Large intestine (tissue), 3 donors: ENCODE measurements at regions not wholly inside any gene's neighbourhood (a gene's known extent, or its start where the extent isn't known, plus 50 kb on each side); places are given as distances from the start of the nearest gene placed in this dataset.

Source experiments
- DNase-seq, 2 donors: peaks; one replicate each; pipeline versions ENCODE4 v3.0.0 to v3.0.0-alpha.2; 2013
- H3K27ac ChIP-seq: one replicate; pipeline ENCODE4 v1.5.1; 2013; ENCODE audit warnings: low read length
- H3K27me3 ChIP-seq: 2 replicates; pipeline ENCODE4 v1.6.1; 2013; ENCODE audit warnings: low read length; ENCODE audit not compliant: control insufficient read depth, insufficient read depth
- H3K36me3 ChIP-seq: 2 replicates; pipeline ENCODE4 v1.6.1; 2013; ENCODE audit warnings: low read length; ENCODE audit not compliant: control insufficient read depth, insufficient read depth
- H3K4me1 ChIP-seq: one replicate; pipeline ENCODE4 v1.6.1; 2013; ENCODE audit warnings: low read length; ENCODE audit not compliant: control insufficient read depth, insufficient read depth
- H3K4me3 ChIP-seq: one replicate; pipeline ENCODE4 v1.5.1; 2013; ENCODE audit warnings: low read length
- H3K9me3 ChIP-seq: one replicate; pipeline ENCODE4 v1.6.1; 2013; ENCODE audit warnings: mild to moderate bottlenecking, low read depth, low read length, moderate library complexity; ENCODE audit not compliant: control insufficient read depth
- WGBS: methylation state at CpG from one replicate; pipeline ENCODE4 v1.1.5; 2013; ENCODE audit warnings: low lambda C conversion rate; ENCODE audit not compliant: insufficient coverage; 5-methylcytosine and 5-hydroxymethylcytosine counted together

GRCh38 chr4:56212774-56213173 is 174.5 kb downstream of the AASDH start:
- WGBS = no CpG with 5 or more reads among the region's 2 CpGs
- Histone ChIP-seq H3K4me1 (peaks cover 14% of the 10 kb centered on the region), H3K4me3 (no peak overlapping the region), H3K27ac (no peak overlapping the region), H3K9me3 (peaks cover 9% of the 10 kb centered on the region), H3K36me3 (no peaks in the 10 kb centered on the region), H3K27me3 (no peaks in the 10 kb centered on the region)
- no peak for DNase-seq

GRCh38 chr4:56211202-56211601 is 176.1 kb downstream of the AASDH start:
- H3K27me3 ChIP-seq = no peaks in the 10 kb centered on the region
- no peaks in the 10 kb centered on the region for H3K36me3 ChIP-seq
- H3K27ac ChIP-seq = no peak overlapping the region
- H3K4me3 ChIP-seq = no peak overlapping the region
- peaks cover 8% of the 10 kb centered on the region for H3K4me1 ChIP-seq
- 100% methylated on average over 1 of the region's 3 CpGs for WGBS
- peaks cover 9% of the 10 kb centered on the region for H3K9me3 ChIP-seq
- DNase-seq = no peak

DNA sequence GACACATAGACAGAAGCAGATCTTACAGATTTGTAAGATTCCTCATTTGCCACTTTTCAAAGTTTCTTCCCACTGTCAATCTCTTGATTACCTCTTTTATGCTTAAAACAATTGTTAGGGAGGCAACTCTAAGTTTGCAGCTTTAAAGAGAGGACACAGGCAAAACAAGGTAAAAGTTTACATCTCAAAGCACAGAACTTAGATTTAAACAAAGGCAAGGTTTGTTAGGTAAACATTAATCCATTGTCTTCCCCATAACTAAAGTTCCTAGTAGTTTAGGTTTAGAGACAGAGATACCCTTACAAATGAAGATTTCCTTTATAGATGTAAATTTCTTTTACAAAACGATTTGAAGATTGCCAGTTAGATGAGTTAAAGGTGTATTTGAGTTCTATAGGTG is 176.9 kb downstream of the AASDH start:
- no CpG with 5 or more reads among the region's 1 CpG for WGBS

GRCh38 chr4:56209767-56210166 is 177.5 kb downstream of the AASDH start:
- peaks cover 9% of the 10 kb centered on the region for H3K9me3 ChIP-seq

More for the DNA sequence above, 176.9 kb downstream of the AASDH start:
- H3K36me3 ChIP-seq = no peaks in the 10 kb centered on the region
- DNase-seq = no peak
- H3K4me1 ChIP-seq = peaks cover 5% of the 10 kb centered on the region
- H3K4me3 ChIP-seq = no peak overlapping the region
- peaks cover 9% of the 10 kb centered on the region for H3K9me3 ChIP-seq
- no peaks in the 10 kb centered on the region for H3K27me3 ChIP-seq
- H3K27ac ChIP-seq = peak overlapping the region; percentile 21

DNA sequence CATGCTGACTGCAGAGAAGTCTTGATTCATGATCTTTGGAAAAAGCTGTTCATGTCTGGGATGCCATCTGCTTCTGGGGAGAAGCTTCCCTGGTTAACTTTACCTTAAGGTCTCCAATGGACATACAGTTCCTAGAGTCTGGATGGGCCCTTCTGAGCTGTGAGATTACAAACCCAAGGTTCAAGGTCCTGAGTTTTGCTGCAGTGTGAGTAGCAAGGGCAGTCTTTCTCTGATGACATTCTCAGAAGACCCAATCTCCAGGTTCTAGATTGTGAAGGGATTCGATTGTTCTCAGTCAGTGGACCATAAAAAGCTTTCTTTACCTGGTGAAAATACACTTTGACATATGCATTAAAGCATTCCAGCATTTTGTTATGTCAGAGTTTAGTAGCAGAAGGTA is 179.2 kb downstream of the AASDH start:
- Histone ChIP-seq H3K36me3 (no peaks in the 10 kb centered on the region), H3K27me3 (no peaks in the 10 kb centered on the region), H3K4me1 (no peaks in the 10 kb centered on the region), H3K4me3 (no peak overlapping the region), H3K9me3 (peaks cover 9% of the 10 kb centered on the region), H3K27ac (peak overlapping the region; percentile 16)
- WGBS = 33% methylated on average over 1 of the region's 1 CpG
- DNase-seq = peak in 1 of 2 donors; percentile 63

More at GRCh38 chr4:56209767-56210166, 177.5 kb downstream of the AASDH start:
- Histone ChIP-seq H3K27ac (peak overlapping the region; percentile 30), H3K4me3 (no peak overlapping the region), H3K27me3 (no peaks in the 10 kb centered on the region), H3K4me1 (peaks cover 2% of the 10 kb centered on the region), H3K36me3 (no peaks in the 10 kb centered on the region)
- DNase-seq = peak; percentile 65 to 80
- WGBS = no CpG with 5 or more reads among the region's 3 CpGs

DNA sequence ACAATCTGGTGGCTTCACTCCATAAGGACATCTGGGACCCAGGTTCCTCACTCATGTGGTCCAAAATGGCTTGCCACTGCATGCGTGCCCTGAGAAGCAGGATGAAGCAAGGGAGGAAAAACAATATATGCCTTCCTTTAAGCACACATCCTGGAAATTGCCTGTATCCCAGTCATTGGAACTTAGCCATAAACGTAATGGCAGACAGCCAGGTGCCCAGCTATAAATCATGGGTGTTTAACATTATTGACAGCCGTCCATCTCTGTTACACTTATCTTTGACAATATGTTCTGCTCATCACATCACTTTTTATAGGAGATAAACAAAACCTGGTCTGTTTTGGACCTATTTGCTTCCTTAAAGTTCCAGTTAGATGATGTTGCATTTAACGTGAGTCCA is 181.0 kb downstream of the AASDH start:
- H3K36me3 ChIP-seq = no peaks in the 10 kb centered on the region
- H3K4me3 ChIP-seq = no peak overlapping the region
- no peaks in the 10 kb centered on the region for H3K27me3 ChIP-seq
- no peaks in the 10 kb centered on the region for H3K4me1 ChIP-seq
- 60% methylated on average over 1 of the region's 4 CpGs for WGBS
- no peak for DNase-seq
- peaks cover 3% of the 10 kb centered on the region for H3K9me3 ChIP-seq
- no peak overlapping the region for H3K27ac ChIP-seq

DNA sequence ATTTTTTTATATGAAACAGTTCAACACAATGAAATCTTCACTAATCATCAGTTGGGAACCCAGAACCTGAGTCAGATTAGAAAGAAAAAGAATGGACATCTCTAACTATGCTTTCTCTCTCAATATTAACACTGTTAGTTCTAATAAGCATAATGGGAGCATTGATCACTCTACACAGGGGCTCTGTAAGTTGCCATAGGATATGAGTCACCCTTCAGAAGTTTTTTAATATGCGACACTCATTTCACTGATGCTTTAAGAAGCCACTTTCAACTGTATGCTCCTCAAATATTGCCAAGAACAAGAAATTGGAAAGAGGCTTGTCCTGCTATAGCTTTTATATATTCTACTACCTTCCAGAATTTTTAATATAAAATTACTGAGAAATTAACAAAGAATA is 187.0 kb downstream of the AASDH start:
- Histone ChIP-seq H3K27me3 (no peaks in the 10 kb centered on the region), H3K4me1 (peaks cover 13% of the 10 kb centered on the region), H3K9me3 (no peaks in the 10 kb centered on the region), H3K27ac (no peak overlapping the region), H3K4me3 (no peak overlapping the region), H3K36me3 (no peaks in the 10 kb centered on the region)
- no CpG with 5 or more reads among the region's 1 CpG for WGBS
- DNase-seq = no peak

DNA sequence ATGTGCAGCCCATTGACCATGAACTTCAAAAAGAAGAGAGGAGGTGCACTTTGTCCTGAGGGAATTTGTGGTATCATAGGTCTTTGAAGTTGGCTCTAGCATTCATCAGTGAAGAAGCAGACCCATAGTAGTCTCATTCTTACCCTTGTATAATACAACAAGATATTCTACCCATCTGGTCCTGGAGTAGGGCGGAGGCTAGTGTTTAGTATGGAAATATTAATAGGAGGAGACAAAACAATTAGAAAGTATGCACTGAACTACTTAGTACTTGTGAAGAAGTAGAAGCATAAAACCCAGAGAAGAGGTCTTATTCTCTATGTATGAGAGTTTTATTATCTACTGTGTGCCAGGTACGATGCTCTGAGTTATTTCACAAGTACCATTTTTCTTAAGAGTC is 189.0 kb downstream of the AASDH start:
- Histone ChIP-seq H3K4me1 (peaks cover 13% of the 10 kb centered on the region), H3K9me3 (no peaks in the 10 kb centered on the region), H3K27ac (peak overlapping the region; percentile 20), H3K4me3 (no peak overlapping the region), H3K36me3 (no peaks in the 10 kb centered on the region), H3K27me3 (no peaks in the 10 kb centered on the region)
- no peak for DNase-seq
- WGBS = 100% methylated on average over 1 of the region's 2 CpGs

- H3K4me3 ChIP-seq = no peak overlapping the region
- no peaks in the 10 kb centered on the region for H3K9me3 ChIP-seq
- H3K4me1 ChIP-seq = peaks cover 13% of the 10 kb centered on the region
- whole genome bisulfite sequencing = no CpG with 5 or more reads among the region's 5 CpGs
- peak; percentile 64 to 89 for DNase-seq
- peak overlapping the region; percentile 76 for H3K27ac ChIP-seq
- no peaks in the 10 kb centered on the region for H3K27me3 ChIP-seq
- H3K36me3 ChIP-seq = no peaks in the 10 kb centered on the region
These were observed 189.9 kb downstream of the AASDH start for GRCh38 chr4:56197387-56197786.

- WGBS = 89% methylated on average over 4 of the region's 4 CpGs
- peaks cover 3% of the 10 kb centered on the region for H3K9me3 ChIP-seq
- peaks cover 13% of the 10 kb centered on the region for H3K4me1 ChIP-seq
- H3K27me3 ChIP-seq = no peaks in the 10 kb centered on the region
- no peak overlapping the region for H3K27ac ChIP-seq
- no peak for DNase-seq
- H3K36me3 ChIP-seq = no peaks in the 10 kb centered on the region
- H3K4me3 ChIP-seq = no peak overlapping the region
These were observed 192.3 kb downstream of the AASDH start for GRCh38 chr4:56195025-56195424.

GRCh38 chr4:56191534-56191933 is 195.8 kb downstream of the AASDH start:
- no peaks in the 10 kb centered on the region for H3K27me3 ChIP-seq
- peaks cover 3% of the 10 kb centered on the region for H3K9me3 ChIP-seq
- H3K4me1 ChIP-seq = peaks cover under 1% of the 10 kb centered on the region
- no peak for DNase-seq
- no peak overlapping the region for H3K4me3 ChIP-seq
- WGBS = no CpG with 5 or more reads among the region's 6 CpGs
- no peak overlapping the region for H3K27ac ChIP-seq
- no peaks in the 10 kb centered on the region for H3K36me3 ChIP-seq
